Tibial nerve (tissue), 3 donors: ENCODE measurements at regions not wholly inside any gene's neighbourhood (a gene's known extent, or its start where the extent isn't known, plus 50 kb on each side); places are given as distances from the start of the nearest gene placed in this dataset.

Experiments
- POLR2A ChIP-seq, 2 donors: fragments of 450-650 bp; IDR thresholded peaks; one replicate each; pipeline ENCODE4 v1.6.1; 2017; ENCODE audit warnings: antibody characterized with exemption in 2 of 2, mild to moderate bottlenecking in 2 of 2, moderate library complexity in 2 of 2
- TF ChIP-seq, protein P1 (sequence below), 5 experiments: fragments of 200-600 bp in 3 of 5; fragments of 450-650 bp in 2 of 5; sonication (generic) in 3 of 5; IDR thresholded peaks; one replicate each; pipeline ENCODE4 v1.5.1; 2016 to 2019; ENCODE audit warnings: antibody characterized with exemption in 5 of 5, mild to moderate bottlenecking in 3 of 5, moderate library complexity in 2 of 5

GRCh38 chr9:86405086-86405491 lies 50.9 kb upstream of the TUT7 start:
- no peak for TF ChIP-seq POLR2A (IDR thresholded peaks at IDR 0.05)
- TF ChIP-seq, protein P1, sequence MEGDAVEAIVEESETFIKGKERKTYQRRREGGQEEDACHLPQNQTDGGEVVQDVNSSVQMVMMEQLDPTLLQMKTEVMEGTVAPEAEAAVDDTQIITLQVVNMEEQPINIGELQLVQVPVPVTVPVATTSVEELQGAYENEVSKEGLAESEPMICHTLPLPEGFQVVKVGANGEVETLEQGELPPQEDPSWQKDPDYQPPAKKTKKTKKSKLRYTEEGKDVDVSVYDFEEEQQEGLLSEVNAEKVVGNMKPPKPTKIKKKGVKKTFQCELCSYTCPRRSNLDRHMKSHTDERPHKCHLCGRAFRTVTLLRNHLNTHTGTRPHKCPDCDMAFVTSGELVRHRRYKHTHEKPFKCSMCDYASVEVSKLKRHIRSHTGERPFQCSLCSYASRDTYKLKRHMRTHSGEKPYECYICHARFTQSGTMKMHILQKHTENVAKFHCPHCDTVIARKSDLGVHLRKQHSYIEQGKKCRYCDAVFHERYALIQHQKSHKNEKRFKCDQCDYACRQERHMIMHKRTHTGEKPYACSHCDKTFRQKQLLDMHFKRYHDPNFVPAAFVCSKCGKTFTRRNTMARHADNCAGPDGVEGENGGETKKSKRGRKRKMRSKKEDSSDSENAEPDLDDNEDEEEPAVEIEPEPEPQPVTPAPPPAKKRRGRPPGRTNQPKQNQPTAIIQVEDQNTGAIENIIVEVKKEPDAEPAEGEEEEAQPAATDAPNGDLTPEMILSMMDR (IDR thresholded peaks at IDR 0.05), result no peak
